Stimulated activated naive B cell treated with anti-CD40 and anti-IgM and Interleukin-4, amounts not matched to agents 10 μg/mL and 1 μg/mL and 100 μg/mL, for 72 hours (primary cell): ENCODE measurements at regions not wholly inside any gene's neighbourhood (a gene's known extent, or its start where the extent isn't known, plus 50 kb on each side); places are given as distances from the start of the nearest gene placed in this dataset.
A peak's percentile ranks its signal among the peaks of the same experiment; 100 is the strongest.
"Not testable (repeated sequence)": the region's sequence is repeated elsewhere in the genome, so short reads cannot be mapped to it uniquely, and the experiment has no call there.

Experiments used
- ATAC-seq, 2 donors: fragments of 150-1000 bp; cut with Tn5 transposase; replicated peaks; 2 replicates each; pipeline ENCODE4 v1.10.0; 2021; ENCODE audit warnings: moderate library complexity in 1 of 2
- DNase-seq: peaks from one replicate; pipeline ENCODE4 v3.0.0; 2021
- H3K27ac Mint-ChIP-seq: one replicate; pipeline ENCODE4 v1.8.0; 2022; ENCODE audit warnings: mild to moderate bottlenecking, mixed read lengths
- H3K27me3 Mint-ChIP-seq, 2 donors: one replicate each; pipeline ENCODE4 v1.8.0; 2022; ENCODE audit warnings: mixed read lengths in 2 of 2
- H3K36me3 Mint-ChIP-seq, 2 donors: one replicate each; pipeline ENCODE4 v1.8.0; 2022; ENCODE audit warnings: mixed read lengths in 2 of 2, mild to moderate bottlenecking in 1 of 2
- H3K4me1 Mint-ChIP-seq, 2 donors: one replicate each; pipeline ENCODE4 v1.8.0; 2022; ENCODE audit warnings: mixed read lengths in 2 of 2, mild to moderate bottlenecking in 1 of 2
- H3K4me3 Mint-ChIP-seq, 2 donors: one replicate each; pipeline ENCODE4 v1.8.0; 2022; ENCODE audit warnings: mild to moderate bottlenecking in 2 of 2, mixed read lengths in 2 of 2, moderate library complexity in 1 of 2
- H3K9me3 Mint-ChIP-seq, 2 donors: one replicate each; pipeline ENCODE4 v1.8.0; 2022; ENCODE audit warnings: mixed read lengths in 2 of 2, mild to moderate bottlenecking in 1 of 2

GRCh38 chr1:234899041-234899729, 229.5 kb downstream of the TOMM20 start:
- Mint-ChIP-seq H3K4me3 (no peak overlapping the region), H3K27me3 (no peaks in the 10 kb centered on the region), H3K36me3 (no peaks in the 10 kb centered on the region), H3K4me1 (peaks cover under 1 to 6% of the 10 kb centered on the region in 2 donors), H3K27ac (no peak overlapping the region), H3K9me3 (no peaks in the 10 kb centered on the region)
- no peak for DNase-seq
- ATAC-seq = no peak

GRCh38 chr1:234898455-234899033, 230.1 kb downstream of the TOMM20 start:
- H3K27me3 Mint-ChIP-seq = no peaks in the 10 kb centered on the region
- H3K27ac Mint-ChIP-seq = no peak overlapping the region
- H3K4me3 Mint-ChIP-seq = no peak overlapping the region
- no peaks in the 10 kb centered on the region for H3K9me3 Mint-ChIP-seq
- ATAC-seq (no peak), DNase-seq (no peak)
- H3K36me3 Mint-ChIP-seq = no peaks in the 10 kb centered on the region
- peaks cover 2 to 11% of the 10 kb centered on the region in 2 donors for H3K4me1 Mint-ChIP-seq

- DNase-seq (no peak), ATAC-seq (no peak)
- Mint-ChIP-seq H3K4me3 (no peak overlapping the region), H3K36me3 (no peaks in the 10 kb centered on the region), H3K27me3 (no peaks in the 10 kb centered on the region), H3K27ac (no peak overlapping the region), H3K9me3 (no peaks in the 10 kb centered on the region), H3K4me1 (peaks cover 2 to 15% of the 10 kb centered on the region in 2 donors)
Measured at GRCh38 chr1:234897754-234898454, 230.7 kb downstream of the TOMM20 start.

- Mint-ChIP-seq H3K4me1 (peaks cover 3 to 15% of the 10 kb centered on the region in 2 donors), H3K4me3 (no peak overlapping the region), H3K36me3 (no peaks in the 10 kb centered on the region), H3K27ac (peak overlapping the region; percentile 14), H3K27me3 (no peaks in the 10 kb centered on the region), H3K9me3 (no peaks in the 10 kb centered on the region)
- ATAC-seq (no peak), DNase-seq (no peak)
Measured at GRCh38 chr1:234897390-234897749, 231.3 kb downstream of the TOMM20 start.

GRCh38 chr1:234896477-234897389, 231.9 kb downstream of the TOMM20 start:
- H3K4me3 Mint-ChIP-seq = no peak overlapping the region
- no peaks in the 10 kb centered on the region for H3K36me3 Mint-ChIP-seq
- no peaks in the 10 kb centered on the region for H3K27me3 Mint-ChIP-seq
- peak overlapping the region; percentile 14 for H3K27ac Mint-ChIP-seq
- ATAC-seq (no peak), DNase-seq (no peak)
- peaks cover 5 to 15% of the 10 kb centered on the region in 2 donors for H3K4me1 Mint-ChIP-seq
- H3K9me3 Mint-ChIP-seq = no peaks in the 10 kb centered on the region

GRCh38 chr1:234893725-234894630, 234.7 kb downstream of the TOMM20 start:
- DNase-seq = no peak
- Mint-ChIP-seq H3K4me1 (peaks cover 5 to 21% of the 10 kb centered on the region in 2 donors), H3K36me3 (no peaks in the 10 kb centered on the region), H3K4me3 (no peak overlapping the region), H3K27ac (no peak overlapping the region), H3K9me3 (no peaks in the 10 kb centered on the region), H3K27me3 (no peaks in the 10 kb centered on the region)
- peak in 1 of 2 donors; percentile 43 for ATAC-seq

GRCh38 chr1:234893359-234893724, 235.3 kb downstream of the TOMM20 start:
- peaks cover 5 to 21% of the 10 kb centered on the region in 2 donors for H3K4me1 Mint-ChIP-seq

GRCh38 chr1:234892642-234893041, 236.0 kb downstream of the TOMM20 start:
- H3K36me3 Mint-ChIP-seq = peaks cover 3 to 4% of the 10 kb centered on the region in 2 donors

More at GRCh38 chr1:234893359-234893724, 235.3 kb downstream of the TOMM20 start:
- no peak overlapping the region for H3K4me3 Mint-ChIP-seq
- H3K36me3 Mint-ChIP-seq = peaks cover 1 to 2% of the 10 kb centered on the region in 2 donors
- ATAC-seq (no peak), DNase-seq (no peak)
- H3K27me3 Mint-ChIP-seq = no peaks in the 10 kb centered on the region
- H3K9me3 Mint-ChIP-seq = peaks cover 2% of the 10 kb centered on the region in 2 donors
- H3K27ac Mint-ChIP-seq = no peak overlapping the region

GRCh38 chr1:234891427-234891826, 237.2 kb downstream of the TOMM20 start:
- no peak for DNase-seq
- peaks cover 3 to 4% of the 10 kb centered on the region in 2 donors for H3K36me3 Mint-ChIP-seq
- peaks cover 3 to 6% of the 10 kb centered on the region in 2 donors for H3K9me3 Mint-ChIP-seq
- no peak overlapping the region for H3K27ac Mint-ChIP-seq
- no peaks in the 10 kb centered on the region for H3K27me3 Mint-ChIP-seq
- H3K4me3 Mint-ChIP-seq = no peak overlapping the region
- ATAC-seq = no peak
- peaks cover 15 to 34% of the 10 kb centered on the region in 2 donors for H3K4me1 Mint-ChIP-seq

More at GRCh38 chr1:234892642-234893041, 236.0 kb downstream of the TOMM20 start:
- Mint-ChIP-seq H3K27ac (peak overlapping the region; percentile 9), H3K4me3 (no peak overlapping the region), H3K4me1 (peaks cover 5 to 22% of the 10 kb centered on the region in 2 donors), H3K9me3 (peaks cover 3 to 6% of the 10 kb centered on the region in 2 donors), H3K27me3 (no peaks in the 10 kb centered on the region)
- DNase-seq (no peak), ATAC-seq (no peak)

GRCh38 chr1:234889643-234890042, 239.0 kb downstream of the TOMM20 start:
- no peak for DNase-seq
- H3K27ac Mint-ChIP-seq = no peak overlapping the region
- H3K4me1 Mint-ChIP-seq = peaks cover 32 to 48% of the 10 kb centered on the region in 2 donors
- peaks cover 3 to 6% of the 10 kb centered on the region in 2 donors for H3K9me3 Mint-ChIP-seq
- ATAC-seq = no peak
- no peaks in the 10 kb centered on the region for H3K27me3 Mint-ChIP-seq
- H3K36me3 Mint-ChIP-seq = peaks cover 3 to 4% of the 10 kb centered on the region in 2 donors
- H3K4me3 Mint-ChIP-seq = no peak overlapping the region

GRCh38 chr1:234888247-234888646, 240.4 kb downstream of the TOMM20 start:
- H3K27ac Mint-ChIP-seq = not testable (repeated sequence)

GRCh38 chr1:234887016-234887900, 241.4 kb downstream of the TOMM20 start:
- H3K9me3 Mint-ChIP-seq = peaks cover 3 to 6% of the 10 kb centered on the region in 2 donors
- ATAC-seq (no peak), DNase-seq (no peak)
- H3K27me3 Mint-ChIP-seq = no peaks in the 10 kb centered on the region
- H3K4me1 Mint-ChIP-seq = peaks cover 46 to 59% of the 10 kb centered on the region in 2 donors
- H3K4me3 Mint-ChIP-seq = no peak overlapping the region
- peaks cover 3 to 4% of the 10 kb centered on the region in 2 donors for H3K36me3 Mint-ChIP-seq
- no peak overlapping the region for H3K27ac Mint-ChIP-seq

More at GRCh38 chr1:234888247-234888646, 240.4 kb downstream of the TOMM20 start:
- not testable (repeated sequence) for ATAC-seq, H3K27me3 Mint-ChIP-seq, H3K4me3 Mint-ChIP-seq, DNase-seq, H3K9me3 Mint-ChIP-seq, H3K36me3 Mint-ChIP-seq
- peaks cover 38 to 50% of the 10 kb centered on the region in 2 donors for H3K4me1 Mint-ChIP-seq
